Mononuclear cell (primary cell): ENCODE measurements at regions not wholly inside any gene's neighbourhood (a gene's known extent, or its start where the extent isn't known, plus 50 kb on each side); places are given as distances from the start of the nearest gene placed in this dataset.

Experiments
- H3K27me3 ChIP-seq: 2 replicates; pipeline ENCODE4 v1.6.0; 2011; ENCODE audit warnings: low read length, control low read depth; ENCODE audit not compliant: insufficient read depth
- H3K4me1 ChIP-seq: 2 replicates; pipeline ENCODE4 v1.5.1; 2011; ENCODE audit warnings: mild to moderate bottlenecking, low read length, control low read depth; ENCODE audit not compliant: insufficient read depth
- H3K4me3 ChIP-seq: 2 replicates; pipeline ENCODE4 v1.5.1; 2011; ENCODE audit warnings: mild to moderate bottlenecking, low read length, moderate library complexity
- H3K9me3 ChIP-seq: 2 replicates; pipeline ENCODE4 v1.5.1; 2011; ENCODE audit warnings: low read depth, mild to moderate bottlenecking, control low read depth, low read length

DNA sequence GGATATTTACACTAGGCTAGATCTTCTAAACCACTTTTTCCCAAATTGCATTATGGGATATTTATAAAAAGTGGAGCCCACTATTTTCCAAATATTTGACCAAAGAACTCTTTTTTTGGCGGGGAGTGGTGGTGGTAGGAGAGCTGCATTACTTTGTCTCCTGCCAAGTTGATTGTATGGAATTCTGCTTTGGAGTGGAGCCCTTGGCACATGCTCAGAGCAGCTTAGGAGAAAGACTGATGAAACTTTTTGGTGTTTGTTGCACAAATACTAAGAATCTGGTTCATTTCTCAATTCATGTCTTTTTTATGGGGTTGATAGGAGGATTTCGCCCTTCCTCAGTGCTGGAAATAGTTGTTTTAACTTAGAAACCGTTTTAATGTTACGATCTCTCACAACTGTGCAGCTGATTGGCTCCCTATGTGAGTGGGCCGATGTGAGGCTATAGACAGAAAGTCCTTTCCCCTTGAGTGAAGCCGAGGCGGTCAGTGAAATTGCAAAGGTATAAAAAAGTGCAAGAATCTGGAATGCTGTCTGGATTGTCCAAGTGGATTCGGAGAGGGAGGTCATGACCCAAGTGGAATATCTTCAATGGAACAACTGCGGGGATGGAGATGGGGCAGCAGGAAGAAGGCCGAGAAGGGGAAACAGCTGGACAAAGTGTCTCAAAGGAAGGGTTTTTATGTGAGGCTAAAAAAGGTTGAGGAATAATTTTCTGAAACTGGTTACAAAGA, 415.9 kb downstream of the FGF9 start:
- no peak overlapping the region for H3K4me3 ChIP-seq
- no peaks in the 10 kb centered on the region for H3K4me1 ChIP-seq
- no peaks in the 10 kb centered on the region for H3K27me3 ChIP-seq
- H3K9me3 ChIP-seq = no peaks in the 10 kb centered on the region

DNA sequence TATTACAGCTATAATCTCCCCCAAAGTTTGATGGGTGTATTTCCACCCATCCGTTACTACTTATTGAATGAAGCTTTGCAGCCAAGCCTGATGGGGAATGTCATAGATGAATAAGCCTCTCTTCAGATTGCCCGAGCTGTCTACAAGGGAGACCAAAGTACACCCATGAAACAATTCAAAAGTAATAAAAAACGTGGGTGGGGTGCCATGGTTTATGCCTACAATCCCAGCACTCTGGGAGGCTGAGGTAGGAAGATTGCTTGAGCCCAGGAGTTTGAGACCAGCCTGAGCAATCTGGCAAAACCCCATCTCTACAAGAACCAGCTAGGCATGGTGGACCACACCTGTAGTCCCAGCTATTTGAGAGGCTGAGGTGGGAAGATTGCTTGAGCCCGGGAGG, 419.2 kb downstream of the FGF9 start:
- no peaks in the 10 kb centered on the region for H3K27me3 ChIP-seq
- H3K4me3 ChIP-seq = no peak overlapping the region
- H3K9me3 ChIP-seq = no peaks in the 10 kb centered on the region
- no peaks in the 10 kb centered on the region for H3K4me1 ChIP-seq

DNA sequence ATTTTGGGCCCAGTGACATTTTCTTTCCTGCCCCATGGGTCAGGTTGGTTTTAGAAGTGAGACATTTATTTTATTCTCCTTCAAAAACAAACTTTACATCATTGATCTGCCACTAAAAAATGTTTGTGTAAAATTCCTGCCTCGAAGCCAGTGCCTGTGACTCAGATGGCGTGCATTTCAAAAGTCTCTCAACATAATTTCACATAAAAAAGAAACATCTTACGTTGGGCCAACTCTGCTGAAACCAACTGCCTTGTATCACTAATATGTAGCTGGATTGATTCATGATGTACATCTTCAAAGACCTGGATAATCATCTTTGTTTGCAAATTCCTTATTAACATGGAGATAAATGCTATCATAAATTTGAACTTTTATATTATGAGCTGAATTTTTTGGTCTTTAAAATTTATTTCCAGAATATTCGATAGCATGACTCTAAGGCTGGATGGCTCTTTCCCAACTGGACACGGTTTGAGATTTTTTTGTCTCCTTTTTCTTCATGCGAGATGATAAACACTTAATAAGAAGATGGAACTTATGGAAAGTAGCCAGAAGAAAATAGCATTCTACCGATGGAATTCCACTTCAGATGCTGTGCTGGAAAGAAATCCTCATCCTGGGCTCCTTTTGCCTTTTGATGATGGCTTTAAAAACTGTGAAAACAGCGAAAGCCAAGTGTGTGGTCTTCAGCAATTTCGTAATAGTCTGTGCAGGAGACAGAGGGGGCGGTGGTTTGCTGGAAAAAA, 420.5 kb downstream of the FGF9 start:
- no peaks in the 10 kb centered on the region for H3K4me1 ChIP-seq

DNA sequence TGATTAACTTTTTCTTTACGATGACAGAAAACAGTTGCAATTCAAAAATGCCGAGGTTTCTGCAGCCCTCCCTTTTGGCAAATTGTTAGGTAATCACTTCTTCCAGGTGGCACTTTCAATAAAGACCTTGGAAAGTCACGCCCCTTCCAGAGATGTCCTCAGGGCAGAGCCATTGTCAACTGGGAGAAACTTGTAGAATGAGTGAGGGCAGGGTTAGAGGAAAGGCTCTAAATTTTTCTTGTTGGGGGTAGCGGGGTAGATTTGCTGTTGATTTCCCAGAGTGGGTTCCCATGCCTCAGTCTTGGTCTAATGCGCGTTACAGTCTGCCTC, 421.1 kb downstream of the FGF9 start:
- no peaks in the 10 kb centered on the region for H3K9me3 ChIP-seq
- H3K4me3 ChIP-seq = no peak overlapping the region
- no peaks in the 10 kb centered on the region for H3K4me1 ChIP-seq
- no peaks in the 10 kb centered on the region for H3K27me3 ChIP-seq

More for the DNA sequence above, 420.5 kb downstream of the FGF9 start:
- Histone ChIP-seq H3K9me3 (no peaks in the 10 kb centered on the region), H3K4me3 (no peak overlapping the region), H3K27me3 (no peaks in the 10 kb centered on the region)

DNA sequence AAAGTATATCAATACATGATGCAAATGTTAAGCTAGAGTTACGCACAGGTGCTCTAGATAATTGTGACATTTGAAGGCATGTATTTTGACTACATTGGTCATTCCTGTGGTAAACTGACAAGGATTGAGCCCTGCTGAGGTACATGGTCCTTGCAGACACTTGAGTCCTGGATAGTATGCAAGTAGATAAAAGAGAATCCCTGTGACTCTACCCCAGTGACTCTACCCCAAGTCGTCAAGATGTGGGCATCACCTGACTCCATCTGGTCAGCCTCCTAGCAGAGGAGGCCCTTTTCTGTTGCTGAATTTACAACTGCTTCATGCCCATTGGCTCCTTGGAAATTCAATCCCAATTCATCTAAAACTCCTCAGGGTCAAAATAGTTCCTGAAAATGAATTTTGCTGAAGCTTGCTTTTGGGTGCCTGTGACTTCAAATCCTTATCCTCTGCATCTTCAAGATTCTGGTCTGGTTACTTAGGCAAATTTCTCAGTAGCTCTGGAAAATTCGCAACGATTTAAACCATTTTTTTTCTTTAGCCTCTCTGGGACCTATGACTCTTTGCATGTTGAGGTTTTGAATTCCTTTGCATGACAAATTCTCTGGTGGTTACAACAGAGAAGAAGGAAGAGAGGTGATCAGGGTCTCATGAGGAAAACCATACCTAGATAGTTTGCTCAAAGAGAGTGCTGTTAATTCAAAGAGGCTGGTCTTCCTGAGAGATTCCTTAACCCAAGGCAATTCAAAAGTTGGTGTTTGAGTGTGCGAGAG, 422.1 kb downstream of the FGF9 start:
- Histone ChIP-seq H3K4me1 (no peaks in the 10 kb centered on the region), H3K4me3 (no peak overlapping the region), H3K9me3 (no peaks in the 10 kb centered on the region), H3K27me3 (no peaks in the 10 kb centered on the region)

DNA sequence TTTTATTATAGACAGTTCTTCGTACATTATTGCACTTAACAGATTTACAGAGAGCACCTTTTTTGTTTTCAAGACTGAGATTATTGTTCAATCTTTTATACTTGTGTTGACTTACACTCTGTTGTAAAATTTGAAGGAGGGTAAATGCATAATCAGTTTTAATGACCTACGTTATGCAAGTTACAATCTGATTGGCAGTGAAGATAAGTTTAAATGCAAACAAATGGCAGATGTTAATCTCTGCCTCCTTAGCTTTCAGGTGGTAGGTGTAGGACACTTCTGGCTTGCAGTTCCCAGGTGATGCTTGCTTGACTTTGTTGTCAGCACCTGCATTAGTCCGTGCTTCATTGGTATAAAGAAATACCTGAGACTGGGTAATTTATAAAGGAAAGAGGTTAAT, 424.9 kb downstream of the FGF9 start:
- H3K9me3 ChIP-seq = no peaks in the 10 kb centered on the region
- H3K4me3 ChIP-seq = no peak overlapping the region
- no peaks in the 10 kb centered on the region for H3K27me3 ChIP-seq
- H3K4me1 ChIP-seq = no peaks in the 10 kb centered on the region

DNA sequence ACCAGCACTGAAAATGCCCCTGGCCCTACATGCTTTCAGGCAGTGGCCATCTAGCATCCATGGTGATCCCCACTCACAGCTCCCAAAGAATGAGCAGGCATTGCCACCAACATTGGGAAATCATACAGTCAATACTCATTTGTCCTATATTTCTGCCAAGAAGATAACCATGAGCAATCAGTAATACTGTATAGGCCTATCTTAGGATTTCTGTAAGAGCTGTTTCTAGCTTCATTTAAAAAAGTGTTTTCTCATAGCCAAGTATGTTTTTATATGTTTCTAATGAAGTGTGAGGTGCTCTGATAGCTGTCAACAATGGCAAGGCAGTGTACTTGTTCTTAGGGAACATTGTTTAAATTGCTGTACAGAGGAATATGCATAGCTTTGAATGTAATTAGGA, 428.7 kb downstream of the FGF9 start:
- Histone ChIP-seq H3K9me3 (no peaks in the 10 kb centered on the region), H3K4me3 (no peak overlapping the region), H3K27me3 (no peaks in the 10 kb centered on the region), H3K4me1 (no peaks in the 10 kb centered on the region)

DNA sequence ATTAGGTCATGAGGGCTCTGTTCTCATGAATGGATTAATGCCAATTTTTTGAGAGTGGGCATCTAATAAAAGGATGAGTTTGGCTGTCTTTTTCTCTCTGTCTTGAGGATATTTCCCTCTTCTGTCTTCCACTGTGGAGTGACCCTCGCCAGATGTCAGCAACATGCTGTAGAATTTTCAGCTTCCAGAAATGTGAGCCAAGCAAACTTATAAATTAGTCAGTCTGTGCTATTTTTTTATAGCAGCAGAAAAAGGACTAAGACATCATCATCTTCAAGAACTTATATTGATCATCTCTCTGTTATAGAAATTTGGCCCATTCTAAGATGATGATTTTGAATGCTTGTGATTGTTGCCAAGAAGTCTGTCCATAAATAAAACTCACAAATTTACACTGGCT, 431.4 kb downstream of the FGF9 start:
- Histone ChIP-seq H3K4me3 (no peak overlapping the region), H3K4me1 (peaks cover 2% of the 10 kb centered on the region), H3K9me3 (no peaks in the 10 kb centered on the region), H3K27me3 (no peaks in the 10 kb centered on the region)

DNA sequence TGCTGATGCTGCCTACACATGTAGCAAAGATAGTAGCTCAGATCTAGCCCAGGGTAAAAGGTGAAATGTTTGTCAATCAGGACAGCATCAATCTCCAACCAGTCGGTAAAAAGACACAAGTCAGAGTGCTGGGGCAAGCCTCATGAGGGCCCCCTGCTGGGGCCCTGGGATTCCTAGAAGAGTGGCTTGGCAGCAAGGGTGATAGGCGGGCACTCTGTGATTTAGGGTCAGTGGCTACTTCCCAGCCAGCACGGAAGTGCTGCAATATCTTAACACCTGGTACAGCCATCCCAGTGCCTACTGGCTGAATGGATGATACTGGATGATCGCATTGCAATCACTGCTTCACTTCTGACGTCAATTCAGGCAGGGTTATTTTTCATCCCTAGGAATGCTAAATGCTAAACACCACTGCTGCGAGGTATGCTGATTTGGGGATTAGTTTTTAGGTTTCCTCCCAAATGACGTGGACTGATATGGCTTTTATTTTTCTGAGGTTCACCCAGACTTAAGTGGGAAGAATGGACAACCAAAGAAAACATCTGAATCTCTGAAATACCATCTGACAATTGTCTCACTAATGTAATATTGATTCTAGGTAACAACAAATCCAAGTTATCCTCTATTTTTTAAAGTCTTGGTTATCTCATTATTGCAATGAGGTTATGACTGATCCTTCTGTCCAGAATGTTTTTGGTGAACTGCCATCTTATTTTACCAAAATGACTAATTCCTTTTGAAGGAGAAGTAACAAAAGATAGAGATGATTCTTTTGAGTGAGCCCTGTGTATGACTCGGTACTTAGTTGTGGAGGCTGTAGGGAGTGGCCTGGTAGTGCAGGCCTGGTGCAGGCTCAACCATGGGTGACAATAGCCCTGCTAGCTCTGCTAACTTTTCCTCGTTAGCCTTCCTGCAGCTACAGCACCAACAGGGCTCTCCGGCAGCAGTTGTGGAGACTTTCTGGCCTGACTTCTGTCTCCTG, 432.5 kb downstream of the FGF9 start:
- H3K4me3 ChIP-seq = no peak overlapping the region
- H3K9me3 ChIP-seq = no peaks in the 10 kb centered on the region
- H3K4me1 ChIP-seq = peaks cover 4% of the 10 kb centered on the region
- no peaks in the 10 kb centered on the region for H3K27me3 ChIP-seq

DNA sequence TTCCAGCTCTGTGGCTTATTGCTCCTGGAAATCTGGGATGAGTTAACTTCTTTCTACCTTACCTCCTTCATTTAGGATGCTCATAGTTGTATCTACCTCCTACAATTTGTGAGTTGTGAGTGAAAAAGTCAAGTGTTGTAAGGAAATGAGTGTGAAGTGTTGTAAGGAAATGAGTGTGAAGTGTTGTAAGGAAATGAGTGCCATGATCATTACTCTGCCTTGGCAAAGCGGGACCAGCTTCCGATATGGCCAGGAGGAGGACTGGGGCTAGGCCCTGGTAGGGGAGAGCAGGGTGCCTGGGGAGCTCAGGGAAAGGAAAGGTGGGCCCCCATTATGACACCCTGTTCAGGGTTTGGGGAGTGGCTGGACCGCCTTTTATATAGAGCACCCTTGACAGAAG, 435.2 kb downstream of the FGF9 start:
- Histone ChIP-seq H3K4me1 (peaks cover 4% of the 10 kb centered on the region), H3K27me3 (no peaks in the 10 kb centered on the region), H3K4me3 (no peak overlapping the region)

DNA sequence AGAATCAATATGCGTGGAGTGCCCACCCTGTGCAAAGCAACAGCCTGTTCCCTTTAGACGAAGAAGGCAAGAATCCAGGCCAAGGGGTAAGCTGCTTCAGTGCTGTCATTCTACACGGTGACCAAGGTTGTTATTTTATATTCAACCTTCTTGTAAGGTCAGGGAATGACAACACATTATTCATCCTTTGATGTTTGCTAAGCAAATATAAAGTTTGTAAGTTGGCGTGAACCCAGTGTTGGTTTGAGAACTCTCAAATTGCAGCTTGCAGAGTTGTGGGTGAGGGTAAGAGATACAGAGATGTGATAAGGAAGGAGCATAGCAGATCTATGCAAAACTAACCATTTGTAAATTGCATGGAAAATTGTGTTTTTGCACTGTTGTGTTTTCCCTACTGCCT, 436.7 kb downstream of the FGF9 start:
- no peak overlapping the region for H3K4me3 ChIP-seq
- H3K27me3 ChIP-seq = no peaks in the 10 kb centered on the region
- peaks cover 4% of the 10 kb centered on the region for H3K4me1 ChIP-seq
- H3K9me3 ChIP-seq = no peaks in the 10 kb centered on the region

More for the DNA sequence above, 435.2 kb downstream of the FGF9 start:
- no peaks in the 10 kb centered on the region for H3K9me3 ChIP-seq

DNA sequence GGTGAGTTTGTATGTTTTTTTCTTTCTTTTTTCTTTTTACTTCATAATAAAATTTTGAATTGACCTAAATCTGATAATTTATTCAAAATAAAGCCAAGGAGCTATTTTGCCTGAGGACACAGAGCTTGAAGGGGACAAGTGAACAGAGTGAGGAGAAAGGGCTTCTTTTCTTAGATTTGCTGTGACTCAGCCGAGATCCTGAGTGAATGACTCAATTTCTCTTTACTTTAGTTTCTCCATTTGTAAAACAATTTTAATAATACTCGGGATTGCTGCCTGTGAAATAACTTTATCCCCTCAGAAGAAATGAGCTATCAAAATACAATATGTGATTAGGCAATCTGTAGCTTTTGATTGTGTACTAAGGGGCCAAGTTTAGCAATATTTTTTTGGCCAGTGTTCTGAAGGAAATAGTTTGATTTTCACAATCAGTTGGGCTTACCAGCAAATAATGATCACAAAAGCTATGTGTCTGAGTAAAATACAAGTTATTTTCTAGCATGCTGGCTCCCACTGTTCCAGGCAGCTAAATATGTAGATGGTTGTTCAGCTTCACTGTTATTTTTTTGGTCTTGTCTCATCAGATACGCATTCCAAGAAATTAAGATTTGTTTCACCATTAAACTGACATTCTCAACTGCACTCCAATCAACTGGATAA, 437.5 kb downstream of the FGF9 start:
- Histone ChIP-seq H3K4me3 (no peak overlapping the region), H3K4me1 (peaks cover 4% of the 10 kb centered on the region), H3K9me3 (no peaks in the 10 kb centered on the region), H3K27me3 (no peaks in the 10 kb centered on the region)

DNA sequence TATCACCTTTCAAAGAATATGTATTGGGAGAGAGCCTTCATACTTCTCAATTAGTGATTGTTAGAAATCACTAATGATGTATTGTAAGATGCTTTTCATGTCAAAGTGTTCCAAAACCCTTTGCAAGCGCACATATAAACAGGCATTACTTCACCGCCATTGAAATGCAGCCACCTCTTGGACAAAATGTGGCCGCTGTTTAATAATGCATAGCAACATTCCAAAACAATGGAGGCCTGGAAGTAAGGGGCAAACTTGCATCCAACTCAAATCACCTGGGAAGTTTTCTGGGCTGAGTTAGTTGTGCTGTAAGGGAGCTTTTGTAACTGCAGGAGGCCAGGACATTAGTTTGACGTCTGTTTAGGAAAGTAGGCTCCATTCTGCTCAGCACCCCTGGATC, 438.1 kb downstream of the FGF9 start:
- Histone ChIP-seq H3K4me1 (peaks cover 8% of the 10 kb centered on the region), H3K27me3 (no peaks in the 10 kb centered on the region), H3K4me3 (no peak overlapping the region), H3K9me3 (no peaks in the 10 kb centered on the region)

DNA sequence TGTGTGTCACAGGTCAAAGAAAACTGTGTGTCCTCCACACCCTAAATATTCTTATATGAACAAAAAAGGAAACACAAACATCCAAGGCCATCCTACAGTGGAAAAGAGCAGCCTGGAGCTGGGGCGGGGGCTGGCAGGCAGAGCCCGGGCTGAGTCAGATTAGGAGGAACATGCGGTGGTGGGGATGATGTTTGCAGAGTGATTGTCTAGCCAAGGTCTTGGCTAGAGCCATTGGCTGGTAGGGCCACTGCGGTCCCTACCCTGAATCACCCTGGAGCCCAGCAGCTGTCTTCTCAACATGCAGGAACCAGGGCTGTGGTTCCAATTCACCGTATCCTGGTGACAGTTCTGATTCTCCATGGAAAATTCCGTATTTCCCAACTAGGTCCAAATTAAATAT, 439.5 kb downstream of the FGF9 start:
- no peaks in the 10 kb centered on the region for H3K9me3 ChIP-seq
- no peak overlapping the region for H3K4me3 ChIP-seq
- peaks cover 22% of the 10 kb centered on the region for H3K4me1 ChIP-seq

More for the DNA sequence above, 439.5 kb downstream of the FGF9 start:
- no peaks in the 10 kb centered on the region for H3K27me3 ChIP-seq
